Middle frontal gyrus (tissue), 1 donor: ENCODE measurements at regions not wholly inside any gene's neighbourhood (a gene's known extent, or its start where the extent isn't known, plus 50 kb on each side); places are given as distances from the start of the nearest gene placed in this dataset.
"Not testable (repeated sequence)": the region's sequence is repeated elsewhere in the genome, so short reads cannot be mapped to it uniquely, and the experiment has no call there.

ENCODE experiments used
- DNase-seq: peaks from one replicate; pipeline ENCODE4 v3.0.0-alpha.2; 2015; ENCODE audit warnings: low spot score; ENCODE audit errors: extremely low spot score

GRCh38 chr1:99062192-99062591 lies 57.5 kb upstream of the PLPPR5 start:
- DNase-seq = no peak

GRCh38 chr1:99069146-99069545 lies 64.5 kb upstream of the PLPPR5 start:
- DNase-seq = no peak

- not testable (repeated sequence) for DNase-seq
Measured at GRCh38 chr1:99078529-99078928, 73.9 kb upstream of the PLPPR5 start.

GRCh38 chr1:99082366-99082765 lies 77.7 kb upstream of the PLPPR5 start:
- no peak for DNase-seq

- no peak for DNase-seq
Measured at GRCh38 chr1:99083338-99083737, 78.7 kb upstream of the PLPPR5 start.

GRCh38 chr1:99084562-99084961 lies 79.9 kb upstream of the PLPPR5 start:
- DNase-seq = no peak

- no peak for DNase-seq
Measured at GRCh38 chr1:99086057-99086456, 81.4 kb upstream of the PLPPR5 start.

GRCh38 chr1:99098589-99098988 lies 93.9 kb upstream of the PLPPR5 start:
- DNase-seq = no peak

- no peak for DNase-seq
Measured at GRCh38 chr1:99106274-99106673, 101.6 kb upstream of the PLPPR5 start.

- DNase-seq = no peak
Measured at GRCh38 chr1:99107680-99108079, 103.0 kb upstream of the PLPPR5 start.

- DNase-seq = no peak
Measured at GRCh38 chr1:99110140-99111041, 105.7 kb upstream of the PLPPR5 start.

GRCh38 chr1:99115231-99115630 lies 110.6 kb upstream of the PLPPR5 start:
- no peak for DNase-seq

GRCh38 chr1:99119188-99119587 lies 114.5 kb upstream of the PLPPR5 start:
- DNase-seq = no peak

GRCh38 chr1:99122039-99122438 lies 117.4 kb upstream of the PLPPR5 start:
- no peak for DNase-seq

GRCh38 chr1:99123936-99124335 lies 119.3 kb upstream of the PLPPR5 start:
- DNase-seq = no peak

- no peak for DNase-seq
Measured at GRCh38 chr1:99131546-99131945, 126.9 kb upstream of the PLPPR5 start.

GRCh38 chr1:99133756-99134500 lies 129.3 kb upstream of the PLPPR5 start:
- DNase-seq = no peak

- DNase-seq = no peak
Measured at GRCh38 chr1:99137554-99138206, 126.6 kb upstream of the PLPPR4 start.

GRCh38 chr1:99139876-99140275 lies 124.4 kb upstream of the PLPPR4 start:
- no peak for DNase-seq

GRCh38 chr1:99146129-99146848 lies 118.0 kb upstream of the PLPPR4 start:
- no peak for DNase-seq

- DNase-seq = no peak
Measured at GRCh38 chr1:99149952-99150351, 114.3 kb upstream of the PLPPR4 start.
